ENCODE measurements at regions not wholly inside any gene's neighbourhood (a gene's known extent, or its start where the extent isn't known, plus 50 kb on each side); places are given as distances from the start of the nearest gene placed in this dataset.
A peak's percentile ranks its signal among the peaks of the same experiment; 100 is the strongest.

GRCh38 chr6:130314271-130314670 is 51.5 kb upstream of the TMEM200A start:
- no peaks in the 10 kb centered on the region for H3K27me3 ChIP-seq (ENCODE audit: control insufficient read depth, insufficient read depth, low read length)
- H3K4me3 ChIP-seq (ENCODE audit: low read length): no peak overlapping the region
- H3K9me3 ChIP-seq (ENCODE audit: control insufficient read depth, low read depth, low read length): no peaks in the 10 kb centered on the region
- WGBS (ENCODE audit: insufficient coverage, low lambda C conversion rate): 50% methylated on average over 1 of the region's 1 CpG
- H3K36me3 ChIP-seq (ENCODE audit: control insufficient read depth, insufficient read depth, low read length): no peaks in the 10 kb centered on the region
- no peak for DNase-seq
- H3K4me1 ChIP-seq (ENCODE audit: control insufficient read depth, insufficient read depth, low read length): no peaks in the 10 kb centered on the region
- H3K27ac ChIP-seq (ENCODE audit: low read length): no peak overlapping the region

DNA sequence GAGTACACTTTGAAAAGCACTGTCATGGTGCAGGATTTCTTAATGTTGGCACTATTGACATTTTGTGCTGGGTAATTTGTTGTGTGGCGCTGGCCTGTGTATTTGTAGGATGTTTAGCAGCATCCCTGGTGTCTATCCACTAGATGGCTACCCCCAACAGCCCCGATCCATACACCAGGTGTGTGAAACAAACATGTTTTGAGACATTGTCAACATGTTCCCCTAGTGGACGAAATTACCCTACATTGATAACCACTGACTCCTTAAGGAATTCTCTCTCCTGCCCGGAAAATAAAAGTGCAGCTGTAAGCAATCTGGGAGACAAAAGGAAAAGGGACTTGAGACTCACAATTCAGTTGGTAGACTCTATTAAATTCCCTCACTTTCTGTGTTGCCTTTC is 52.6 kb upstream of the TMEM200A start:
- no peak overlapping the region for H3K27ac ChIP-seq (ENCODE audit: low read length)
- H3K36me3 ChIP-seq (ENCODE audit: control insufficient read depth, insufficient read depth, low read length): no peaks in the 10 kb centered on the region
- H3K27me3 ChIP-seq (ENCODE audit: control insufficient read depth, insufficient read depth, low read length): no peaks in the 10 kb centered on the region
- H3K4me1 ChIP-seq (ENCODE audit: control insufficient read depth, insufficient read depth, low read length): no peaks in the 10 kb centered on the region
- H3K4me3 ChIP-seq (ENCODE audit: low read length): no peak overlapping the region
- no peak for DNase-seq
- H3K9me3 ChIP-seq (ENCODE audit: control insufficient read depth, low read depth, low read length): no peaks in the 10 kb centered on the region
- 100% methylated on average over 1 of the region's 4 CpGs for WGBS (ENCODE audit: insufficient coverage, low lambda C conversion rate)

DNA sequence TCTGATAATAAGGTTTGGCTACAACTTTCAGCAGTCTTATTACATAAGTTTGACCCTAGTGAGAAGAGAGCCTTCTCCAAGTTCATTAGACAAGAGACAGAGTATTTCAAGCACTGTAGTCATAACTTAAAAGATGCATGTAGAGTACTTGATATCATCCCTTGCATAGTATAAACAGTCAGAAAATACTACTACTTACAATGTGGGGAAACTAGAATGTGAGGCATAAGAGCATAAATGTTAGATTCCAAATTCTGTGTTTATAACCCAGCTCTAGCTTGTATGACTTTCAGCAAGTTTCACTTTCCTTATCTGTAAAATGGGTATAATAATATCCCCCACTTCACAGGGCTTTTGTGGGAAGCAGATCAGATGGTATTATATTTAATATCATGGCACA is 56.8 kb upstream of the TMEM200A start:
- H3K36me3 ChIP-seq (ENCODE audit: control insufficient read depth, insufficient read depth, low read length): no peaks in the 10 kb centered on the region
- H3K4me1 ChIP-seq (ENCODE audit: control insufficient read depth, insufficient read depth, low read length): no peaks in the 10 kb centered on the region
- H3K27me3 ChIP-seq (ENCODE audit: control insufficient read depth, insufficient read depth, low read length): no peaks in the 10 kb centered on the region
- no peak for DNase-seq
- H3K9me3 ChIP-seq (ENCODE audit: control insufficient read depth, low read depth, low read length): no peaks in the 10 kb centered on the region
- no peak overlapping the region for H3K27ac ChIP-seq (ENCODE audit: low read length)
- H3K4me3 ChIP-seq (ENCODE audit: low read length): no peak overlapping the region

DNA sequence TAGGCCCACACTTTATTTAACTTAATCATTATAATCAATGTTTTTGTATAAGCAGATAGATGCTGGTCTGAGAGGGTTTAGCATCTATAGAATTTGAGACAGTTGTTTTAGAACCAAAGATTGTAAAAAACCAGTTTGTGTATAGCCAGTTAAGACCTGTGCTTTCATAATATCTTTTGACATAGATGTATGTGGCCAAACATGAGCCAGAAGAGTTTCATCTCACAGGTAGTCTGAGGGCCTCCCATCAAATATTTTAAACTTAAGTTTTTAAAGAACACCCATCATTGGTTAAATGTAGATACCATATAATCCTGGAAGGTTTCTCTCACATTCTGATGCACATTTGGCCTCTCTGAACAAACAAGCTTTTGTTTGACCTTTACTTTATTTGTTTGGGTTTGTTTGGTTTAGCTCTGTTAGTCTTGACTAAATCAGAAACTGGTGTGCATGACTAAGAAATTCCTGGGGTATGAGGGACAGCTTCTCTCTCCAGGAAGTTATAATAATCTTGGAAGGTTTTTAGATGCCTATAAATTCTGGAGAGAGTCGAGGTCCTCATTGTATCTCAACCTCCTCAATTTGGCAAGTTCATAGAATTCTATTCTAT is 58.0 kb upstream of the TMEM200A start:
- no peaks in the 10 kb centered on the region for H3K4me1 ChIP-seq (ENCODE audit: control insufficient read depth, insufficient read depth, low read length)
- DNase-seq: no peak
- H3K9me3 ChIP-seq (ENCODE audit: control insufficient read depth, low read depth, low read length): no peaks in the 10 kb centered on the region
- no peak overlapping the region for H3K4me3 ChIP-seq (ENCODE audit: low read length)
- H3K36me3 ChIP-seq (ENCODE audit: control insufficient read depth, insufficient read depth, low read length): no peaks in the 10 kb centered on the region
- H3K27me3 ChIP-seq (ENCODE audit: control insufficient read depth, insufficient read depth, low read length): no peaks in the 10 kb centered on the region
- no peak overlapping the region for H3K27ac ChIP-seq (ENCODE audit: low read length)
- 0% methylated on average over 1 of the region's 1 CpG for WGBS (ENCODE audit: insufficient coverage, low lambda C conversion rate)

DNA sequence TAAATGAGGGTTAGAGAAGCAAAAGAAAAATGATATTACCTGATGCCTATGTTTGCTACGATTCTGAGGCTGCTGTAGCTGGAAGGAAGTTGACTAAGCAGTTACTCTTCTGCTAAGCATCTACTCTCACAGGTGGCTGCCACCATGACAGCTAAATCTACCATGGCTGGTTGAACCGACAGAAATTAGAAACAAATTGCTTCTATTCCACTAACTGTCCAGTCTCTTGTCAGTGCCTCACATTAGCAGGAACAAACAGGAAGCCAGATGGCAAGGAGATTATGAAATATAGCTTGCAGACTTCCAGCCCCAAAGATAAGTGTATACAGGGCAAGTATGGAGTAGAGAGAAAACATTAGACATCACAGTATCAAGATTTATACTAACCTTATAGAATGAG is 59.4 kb upstream of the TMEM200A start:
- H3K4me1 ChIP-seq (ENCODE audit: control insufficient read depth, insufficient read depth, low read length): no peaks in the 10 kb centered on the region
- no peaks in the 10 kb centered on the region for H3K9me3 ChIP-seq (ENCODE audit: control insufficient read depth, low read depth, low read length)
- no peaks in the 10 kb centered on the region for H3K27me3 ChIP-seq (ENCODE audit: control insufficient read depth, insufficient read depth, low read length)
- no CpG with 5 or more reads among the region's 2 CpGs for WGBS (ENCODE audit: insufficient coverage, low lambda C conversion rate)
- H3K27ac ChIP-seq (ENCODE audit: low read length): no peak overlapping the region
- H3K36me3 ChIP-seq (ENCODE audit: control insufficient read depth, insufficient read depth, low read length): no peaks in the 10 kb centered on the region
- DNase-seq: no peak
- H3K4me3 ChIP-seq (ENCODE audit: low read length): no peak overlapping the region

GRCh38 chr6:130303431-130303830 is 62.4 kb upstream of the TMEM200A start:
- no peak for DNase-seq
- H3K9me3 ChIP-seq (ENCODE audit: control insufficient read depth, low read depth, low read length): no peaks in the 10 kb centered on the region
- no peaks in the 10 kb centered on the region for H3K4me1 ChIP-seq (ENCODE audit: control insufficient read depth, insufficient read depth, low read length)
- no peak overlapping the region for H3K27ac ChIP-seq (ENCODE audit: low read length)
- no peak overlapping the region for H3K4me3 ChIP-seq (ENCODE audit: low read length)
- H3K36me3 ChIP-seq (ENCODE audit: control insufficient read depth, insufficient read depth, low read length): no peaks in the 10 kb centered on the region
- H3K27me3 ChIP-seq (ENCODE audit: control insufficient read depth, insufficient read depth, low read length): no peaks in the 10 kb centered on the region

DNA sequence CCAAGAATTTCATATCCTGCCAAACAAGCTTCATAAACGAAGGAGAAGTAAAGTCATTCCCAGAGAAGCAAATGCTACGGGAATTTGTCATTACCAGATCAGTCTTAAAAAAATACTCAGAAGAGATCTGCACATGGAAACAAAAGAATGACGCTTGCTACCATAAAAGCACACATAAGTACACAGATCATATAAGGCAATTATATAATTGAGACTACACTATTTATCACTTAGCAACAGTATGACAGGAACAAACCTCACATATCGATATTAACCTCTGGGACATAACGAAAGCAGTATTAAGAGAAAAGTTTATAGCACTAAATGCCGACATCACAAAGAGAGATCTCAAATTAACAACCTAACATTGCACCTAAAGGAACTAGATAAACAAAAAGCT is 67.6 kb upstream of the TMEM200A start:
- Histone ChIP-seq H3K27me3 (ENCODE audit: control insufficient read depth, insufficient read depth, low read length) (no peaks in the 10 kb centered on the region), H3K36me3 (ENCODE audit: control insufficient read depth, insufficient read depth, low read length) (no peaks in the 10 kb centered on the region), H3K9me3 (ENCODE audit: control insufficient read depth, low read depth, low read length) (no peaks in the 10 kb centered on the region), H3K27ac (ENCODE audit: low read length) (no peak overlapping the region), H3K4me3 (ENCODE audit: low read length) (no peak overlapping the region), H3K4me1 (ENCODE audit: control insufficient read depth, insufficient read depth, low read length) (no peaks in the 10 kb centered on the region)
- WGBS (ENCODE audit: insufficient coverage, low lambda C conversion rate): 60% methylated on average over 2 of the region's 6 CpGs
- no peak for DNase-seq

DNA sequence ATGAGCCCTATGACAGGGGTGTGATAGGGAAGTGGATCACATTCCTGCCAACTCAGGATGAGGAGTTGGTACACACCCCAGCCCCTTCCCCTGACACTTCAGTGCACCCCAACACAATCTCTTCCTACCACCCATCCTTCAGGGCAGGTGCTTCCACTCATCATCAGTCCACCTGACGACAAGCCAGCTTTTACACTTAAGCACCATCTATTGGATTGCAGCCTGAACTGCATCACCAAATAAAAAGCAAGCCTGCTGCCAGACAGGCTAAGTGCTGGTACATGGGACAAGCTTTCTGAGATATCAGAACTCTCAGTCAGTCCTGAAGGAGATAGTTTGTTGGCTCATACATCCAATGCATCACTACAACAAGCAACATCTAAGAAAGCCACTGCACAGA is 69.0 kb upstream of the TMEM200A start:
- no CpG with 5 or more reads among the region's 1 CpG for WGBS (ENCODE audit: insufficient coverage, low lambda C conversion rate)
- H3K27me3 ChIP-seq (ENCODE audit: control insufficient read depth, insufficient read depth, low read length): no peaks in the 10 kb centered on the region
- no peaks in the 10 kb centered on the region for H3K4me1 ChIP-seq (ENCODE audit: control insufficient read depth, insufficient read depth, low read length)
- no peak overlapping the region for H3K27ac ChIP-seq (ENCODE audit: low read length)
- no peaks in the 10 kb centered on the region for H3K36me3 ChIP-seq (ENCODE audit: control insufficient read depth, insufficient read depth, low read length)
- H3K4me3 ChIP-seq (ENCODE audit: low read length): no peak overlapping the region
- no peak for DNase-seq
- no peaks in the 10 kb centered on the region for H3K9me3 ChIP-seq (ENCODE audit: control insufficient read depth, low read depth, low read length)

GRCh38 chr6:130293800-130294199 is 71.0 kb upstream of the SAMD3 start:
- Histone ChIP-seq H3K9me3 (ENCODE audit: control insufficient read depth, low read depth, low read length) (no peaks in the 10 kb centered on the region), H3K36me3 (ENCODE audit: control insufficient read depth, insufficient read depth, low read length) (no peaks in the 10 kb centered on the region)
- no CpG with 5 or more reads among the region's 3 CpGs for WGBS (ENCODE audit: insufficient coverage, low lambda C conversion rate)

GRCh38 chr6:130288065-130288464 is 65.3 kb upstream of the SAMD3 start:
- H3K27me3 ChIP-seq (ENCODE audit: control insufficient read depth, insufficient read depth, low read length): no peaks in the 10 kb centered on the region
- no peak overlapping the region for H3K4me3 ChIP-seq (ENCODE audit: low read length)
- WGBS (ENCODE audit: insufficient coverage, low lambda C conversion rate): no CpG with 5 or more reads among the region's 2 CpGs
- no peak overlapping the region for H3K27ac ChIP-seq (ENCODE audit: low read length)
- H3K36me3 ChIP-seq (ENCODE audit: control insufficient read depth, insufficient read depth, low read length): no peaks in the 10 kb centered on the region
- no peak for DNase-seq
- H3K4me1 ChIP-seq (ENCODE audit: control insufficient read depth, insufficient read depth, low read length): no peaks in the 10 kb centered on the region
- no peaks in the 10 kb centered on the region for H3K9me3 ChIP-seq (ENCODE audit: control insufficient read depth, low read depth, low read length)

More at GRCh38 chr6:130293800-130294199, 71.0 kb upstream of the SAMD3 start:
- Histone ChIP-seq H3K4me1 (ENCODE audit: control insufficient read depth, insufficient read depth, low read length) (no peaks in the 10 kb centered on the region), H3K4me3 (ENCODE audit: low read length) (no peak overlapping the region), H3K27ac (ENCODE audit: low read length) (no peak overlapping the region), H3K27me3 (ENCODE audit: control insufficient read depth, insufficient read depth, low read length) (no peaks in the 10 kb centered on the region)
- DNase-seq: peak; percentile 5 to 15

GRCh38 chr6:130282234-130282995 is 59.7 kb upstream of the SAMD3 start:
- Histone ChIP-seq H3K4me3 (ENCODE audit: low read length) (no peak overlapping the region), H3K4me1 (ENCODE audit: control insufficient read depth, insufficient read depth, low read length) (no peaks in the 10 kb centered on the region), H3K27me3 (ENCODE audit: control insufficient read depth, insufficient read depth, low read length) (no peaks in the 10 kb centered on the region), H3K36me3 (ENCODE audit: control insufficient read depth, insufficient read depth, low read length) (no peaks in the 10 kb centered on the region), H3K27ac (ENCODE audit: low read length) (no peak overlapping the region), H3K9me3 (ENCODE audit: control insufficient read depth, low read depth, low read length) (no peaks in the 10 kb centered on the region)
- DNase-seq: no peak
- WGBS (ENCODE audit: insufficient coverage, low lambda C conversion rate): 100% methylated on average over 1 of the region's 2 CpGs
